ENCODE measurements at regions not wholly inside any gene's neighbourhood (a gene's known extent, or its start where the extent isn't known, plus 50 kb on each side); places are given as distances from the start of the nearest gene placed in this dataset.

DNA sequence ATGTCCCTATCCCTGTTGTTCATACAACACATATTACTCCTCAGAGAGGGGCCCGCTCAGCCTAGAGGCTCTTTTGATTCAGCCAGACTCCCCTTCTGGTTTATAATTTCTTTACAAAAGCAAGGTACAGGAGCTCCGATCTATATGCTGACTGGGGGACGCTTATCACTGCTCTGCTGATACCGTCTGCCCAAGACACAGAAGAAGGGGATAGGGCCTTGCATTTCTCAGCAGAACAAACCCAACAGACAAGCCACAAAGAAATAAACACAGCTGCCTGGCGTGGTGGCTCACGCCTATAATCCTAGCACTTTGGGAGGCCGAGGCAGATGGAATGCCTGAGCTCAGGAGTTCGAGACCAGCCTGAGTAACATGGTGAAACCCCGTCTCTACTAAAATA lies 109.9 kb upstream of the AKIP1 start:
- no peaks in the 10 kb centered on the region for H3K4me1 ChIP-seq (ENCODE audit: insufficient read depth)
- no peak overlapping the region for H2AFZ ChIP-seq
- peak overlapping the region; percentile 43 for H3K27ac ChIP-seq
- no peak for DNase-seq (ENCODE audit: low spot score)
- no peak overlapping the region for H3K4me2 ChIP-seq
- H3K79me2 ChIP-seq = peaks cover 13% of the 10 kb centered on the region
- WGBS (ENCODE audit: low lambda C conversion rate, missing lambda C conversion rate) = 78% methylated on average over 9 of the region's 9 CpGs
- H4K20me1 ChIP-seq (ENCODE audit: insufficient read depth, poor library complexity, severe bottlenecking) = no peaks in the 10 kb centered on the region
- no peaks in the 10 kb centered on the region for H3K36me3 ChIP-seq (replicated peaks; ENCODE audit: insufficient read depth, low read depth)
- H3K9me2 ChIP-seq (replicated peaks; ENCODE audit: insufficient read depth) = no peaks in the 10 kb centered on the region
- H3K27me3 ChIP-seq = no peaks in the 10 kb centered on the region
- no peak overlapping the region for H3K4me3 ChIP-seq
- no peak for TF ChIP-seq CTCF (IDR thresholded peaks at IDR 0.05; ENCODE audit: poor library complexity)
- TF ChIP-seq EZH2phosphoT487 (IDR thresholded peaks at IDR 0.05; ENCODE audit: low read depth, severe bottlenecking, unreplicated experiment) = no peak
- TF ChIP-seq EZH2 (IDR thresholded peaks at IDR 0.05; ENCODE audit: borderline replicate concordance) = no peak
- no peaks in the 10 kb centered on the region for H3K9me3 ChIP-seq (ENCODE audit: low read depth)

GRCh38 chr11:8802251-8802650 lies 108.7 kb upstream of the AKIP1 start:
- DNase-seq (ENCODE audit: low spot score) = no peak
- WGBS (ENCODE audit: low lambda C conversion rate, missing lambda C conversion rate) = 97% methylated on average over 5 of the region's 5 CpGs
- H3K27me3 ChIP-seq = no peaks in the 10 kb centered on the region
- no peak overlapping the region for H3K4me3 ChIP-seq
- peaks cover 23% of the 10 kb centered on the region for H3K79me2 ChIP-seq
- no peaks in the 10 kb centered on the region for H3K36me3 ChIP-seq (replicated peaks; ENCODE audit: insufficient read depth, low read depth)
- H2AFZ ChIP-seq = no peak overlapping the region
- no peaks in the 10 kb centered on the region for H3K9me3 ChIP-seq (ENCODE audit: low read depth)
- no peak overlapping the region for H3K4me2 ChIP-seq
- H4K20me1 ChIP-seq (ENCODE audit: insufficient read depth, poor library complexity, severe bottlenecking) = no peaks in the 10 kb centered on the region
- no peaks in the 10 kb centered on the region for H3K9me2 ChIP-seq (replicated peaks; ENCODE audit: insufficient read depth)
- no peaks in the 10 kb centered on the region for H3K4me1 ChIP-seq (ENCODE audit: insufficient read depth)
- TF ChIP-seq CTCF (IDR thresholded peaks at IDR 0.05; ENCODE audit: poor library complexity) = no peak
- TF ChIP-seq EZH2 (IDR thresholded peaks at IDR 0.05; ENCODE audit: borderline replicate concordance) = no peak
- TF ChIP-seq EZH2phosphoT487 (IDR thresholded peaks at IDR 0.05; ENCODE audit: low read depth, severe bottlenecking, unreplicated experiment) = no peak
- H3K27ac ChIP-seq = no peak overlapping the region

DNA sequence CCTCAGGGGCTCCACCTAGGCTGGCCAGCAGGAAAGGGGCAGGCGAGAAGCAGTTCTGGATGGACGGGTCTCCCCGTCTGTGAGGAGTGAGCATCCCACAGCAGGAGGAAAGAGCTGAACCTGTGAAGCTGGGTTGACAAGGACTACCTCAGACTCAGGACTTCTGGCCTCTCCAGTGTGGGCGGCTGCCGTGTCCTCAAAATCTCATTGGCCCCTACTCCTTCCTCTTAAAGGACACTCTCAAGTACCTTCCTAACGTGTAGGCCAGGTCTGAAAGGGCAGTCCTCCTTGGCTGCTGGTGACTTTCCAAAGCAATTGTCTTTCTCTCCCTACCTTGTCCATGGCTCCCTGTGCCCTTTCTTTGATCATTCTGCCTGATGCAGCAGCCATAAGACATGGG lies 107.0 kb upstream of the AKIP1 start:
- H3K27me3 ChIP-seq = no peaks in the 10 kb centered on the region
- no peak overlapping the region for H3K27ac ChIP-seq
- WGBS (ENCODE audit: low lambda C conversion rate, missing lambda C conversion rate) = 91% methylated on average over 6 of the region's 6 CpGs
- H3K9me3 ChIP-seq (ENCODE audit: low read depth) = no peaks in the 10 kb centered on the region
- H3K4me1 ChIP-seq (ENCODE audit: insufficient read depth) = peaks cover 14% of the 10 kb centered on the region
- peaks cover 38% of the 10 kb centered on the region for H3K79me2 ChIP-seq
- TF ChIP-seq EZH2phosphoT487 (IDR thresholded peaks at IDR 0.05; ENCODE audit: low read depth, severe bottlenecking, unreplicated experiment) (no peak), CTCF (IDR thresholded peaks at IDR 0.05; ENCODE audit: poor library complexity) (no peak), EZH2 (IDR thresholded peaks at IDR 0.05; ENCODE audit: borderline replicate concordance) (no peak)
- H3K36me3 ChIP-seq (replicated peaks; ENCODE audit: insufficient read depth, low read depth) = no peaks in the 10 kb centered on the region
- H3K9me2 ChIP-seq (replicated peaks; ENCODE audit: insufficient read depth) = no peaks in the 10 kb centered on the region
- H2AFZ ChIP-seq = no peak overlapping the region
- DNase-seq (ENCODE audit: low spot score) = no peak
- no peak overlapping the region for H3K4me3 ChIP-seq
- no peak overlapping the region for H3K4me2 ChIP-seq
- H4K20me1 ChIP-seq (ENCODE audit: insufficient read depth, poor library complexity, severe bottlenecking) = no peaks in the 10 kb centered on the region

DNA sequence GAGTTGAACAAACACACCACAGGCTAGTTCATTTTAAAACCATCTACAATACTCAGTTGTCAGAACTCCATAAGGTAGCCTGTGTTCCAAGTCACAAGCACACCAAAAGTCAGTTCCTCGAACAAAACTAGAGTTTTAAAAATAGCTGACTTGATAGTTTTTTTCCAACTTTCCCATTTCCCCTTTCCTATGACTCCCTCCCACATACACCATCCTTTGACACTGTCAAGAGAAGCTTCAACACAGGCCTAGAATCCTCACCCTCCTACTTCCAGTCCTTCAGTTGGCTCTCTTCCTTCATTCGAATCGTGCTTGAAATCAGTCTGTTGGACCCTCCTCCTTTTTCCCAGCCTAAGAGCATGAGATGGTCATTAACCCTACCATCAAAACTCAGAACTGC lies 105.7 kb upstream of the AKIP1 start:
- no peak for TF ChIP-seq CTCF (IDR thresholded peaks at IDR 0.05; ENCODE audit: poor library complexity)
- TF ChIP-seq EZH2phosphoT487 (IDR thresholded peaks at IDR 0.05; ENCODE audit: low read depth, severe bottlenecking, unreplicated experiment) = no peak
- TF ChIP-seq EZH2 (IDR thresholded peaks at IDR 0.05; ENCODE audit: borderline replicate concordance) = no peak
- 86% methylated on average over 3 of the region's 3 CpGs for WGBS (ENCODE audit: low lambda C conversion rate, missing lambda C conversion rate)
- Histone ChIP-seq H3K4me2 (no peak overlapping the region), H3K36me3 (replicated peaks; ENCODE audit: insufficient read depth, low read depth) (no peaks in the 10 kb centered on the region), H3K79me2 (peaks cover 47% of the 10 kb centered on the region), H2AFZ (no peak overlapping the region), H3K27me3 (no peaks in the 10 kb centered on the region), H3K27ac (no peak overlapping the region), H3K9me2 (replicated peaks; ENCODE audit: insufficient read depth) (no peaks in the 10 kb centered on the region), H3K9me3 (ENCODE audit: low read depth) (no peaks in the 10 kb centered on the region), H3K4me1 (ENCODE audit: insufficient read depth) (peaks cover 27% of the 10 kb centered on the region), H4K20me1 (ENCODE audit: insufficient read depth, poor library complexity, severe bottlenecking) (no peaks in the 10 kb centered on the region), H3K4me3 (no peak overlapping the region)
- DNase-seq (ENCODE audit: low spot score) = no peak

All from hepatocyte (in vitro differentiated cells).